Stimulated activated naive CD4-positive, alpha-beta T cell (primary cell): ENCODE measurements at regions not wholly inside any gene's neighbourhood (a gene's known extent, or its start where the extent isn't known, plus 50 kb on each side); places are given as distances from the start of the nearest gene placed in this dataset.

Experiments
- DNase-seq, 6 experiments: peaks; one replicate each; lab custom pipeline; 2025; lab: John Stamatoyannopoulos, UW

- no peak for DNase-seq
Observed at GRCh38 chr14:104341532-104342434, 203.4 kb downstream of the KIF26A start.

GRCh38 chr14:104342435-104343293 lies 204.3 kb downstream of the KIF26A start:
- no peak for DNase-seq

DNA sequence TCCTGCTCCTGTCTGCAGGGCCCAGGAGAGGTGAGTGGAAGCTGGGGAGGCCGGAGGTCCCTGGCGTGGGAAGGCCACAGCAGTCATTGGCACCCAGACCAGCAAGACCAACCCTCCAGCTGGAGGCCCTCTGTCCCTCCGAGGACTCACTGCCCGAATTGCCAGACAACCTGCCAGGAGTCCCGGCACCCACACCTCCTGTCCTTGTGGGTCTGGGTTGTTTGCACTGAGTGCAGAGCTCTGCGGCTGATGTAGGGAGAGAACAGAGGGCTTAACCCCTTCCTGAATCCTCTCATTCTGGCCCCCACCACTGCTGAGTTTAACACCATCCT lies 204.9 kb downstream of the KIF26A start:
- no peak for DNase-seq

DNA sequence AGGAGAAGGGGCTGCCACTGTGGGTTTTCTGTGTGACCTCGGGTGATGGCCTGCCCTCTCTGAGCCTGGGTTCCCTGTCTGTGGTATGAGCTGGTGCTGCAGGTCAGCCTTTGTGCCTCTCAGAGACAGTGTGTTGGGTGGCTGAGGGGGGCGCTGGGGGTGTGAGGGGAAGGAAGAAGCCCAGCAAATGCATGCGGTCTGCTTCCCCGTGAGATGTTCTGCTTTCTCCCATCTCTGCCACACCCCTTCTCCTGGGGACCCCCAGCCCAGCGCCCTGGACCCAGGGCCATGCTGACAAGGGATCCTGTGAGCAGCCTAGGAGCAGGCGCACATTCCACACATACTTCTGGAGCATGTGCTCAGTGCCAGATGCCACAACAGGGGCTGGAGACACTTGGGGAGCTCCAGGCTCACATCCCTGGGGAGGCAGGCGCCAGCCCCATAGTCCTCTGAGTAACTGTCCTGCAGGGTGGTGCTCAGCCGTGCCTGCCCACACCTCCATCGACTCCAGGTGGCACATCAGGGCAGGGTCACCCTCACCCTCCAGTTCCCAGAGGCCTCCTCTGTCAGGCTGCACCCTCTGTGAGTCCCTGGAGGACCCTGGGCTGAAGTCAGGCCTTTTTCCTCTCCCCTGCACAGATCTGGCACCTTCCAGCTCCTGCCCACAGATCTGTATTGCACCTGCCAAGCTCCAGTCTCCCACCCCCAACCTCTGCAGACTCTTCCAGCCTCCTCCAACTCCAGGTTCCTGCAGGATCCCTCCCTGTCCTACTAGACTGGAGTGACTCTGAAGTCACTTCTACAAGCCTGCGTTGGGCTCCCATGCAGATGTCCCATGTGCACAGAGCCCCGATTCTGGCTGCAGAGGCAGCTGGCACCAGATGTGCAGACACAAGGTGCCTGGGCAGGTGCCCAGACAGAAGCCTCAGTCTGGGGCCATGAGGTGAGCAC lies 205.6 kb downstream of the KIF26A start:
- DNase-seq = no peak

DNA sequence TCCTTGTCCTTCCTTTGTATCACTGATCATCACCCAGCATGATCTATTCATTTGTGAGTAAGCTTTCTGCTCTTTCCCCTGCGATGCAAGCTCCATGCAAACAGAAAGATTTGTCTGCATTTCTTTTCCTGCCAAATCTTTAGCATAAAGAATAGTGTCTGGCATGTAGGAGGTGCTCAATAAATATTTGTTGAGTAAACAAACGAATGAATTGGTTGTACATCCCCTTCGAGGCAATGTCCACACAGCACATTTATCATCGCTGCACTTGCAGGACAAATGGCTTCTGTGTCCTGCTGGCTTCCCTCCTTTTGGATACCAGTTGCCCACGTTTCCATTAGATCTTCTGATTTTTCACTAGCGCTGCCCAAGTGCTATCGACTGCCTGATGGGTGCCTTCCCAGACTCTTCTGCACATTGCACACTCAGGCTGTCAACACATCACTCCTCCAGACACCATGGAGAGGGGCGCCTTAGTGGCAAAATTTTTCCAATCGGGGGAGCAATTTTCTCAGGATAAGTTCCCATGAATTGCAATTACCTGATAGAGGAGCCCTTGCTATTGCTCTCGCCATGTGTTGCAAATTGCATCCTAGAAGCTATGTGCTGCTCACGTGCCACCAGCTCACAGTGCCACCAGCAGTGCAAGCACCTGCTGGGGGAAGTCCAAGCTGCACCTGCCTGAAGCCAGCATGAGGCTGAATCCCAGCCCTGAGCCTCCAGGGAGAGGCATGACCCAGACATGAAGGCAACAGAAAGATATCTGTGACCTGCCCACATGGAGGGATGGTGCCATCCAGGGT lies 206.6 kb downstream of the KIF26A start:
- no peak for DNase-seq

GRCh38 chr14:104345621-104346462 lies 207.5 kb downstream of the KIF26A start:
- no peak for DNase-seq

- DNase-seq = no peak
Observed at GRCh38 chr14:104346608-104347007, 208.2 kb downstream of the KIF26A start.

DNA sequence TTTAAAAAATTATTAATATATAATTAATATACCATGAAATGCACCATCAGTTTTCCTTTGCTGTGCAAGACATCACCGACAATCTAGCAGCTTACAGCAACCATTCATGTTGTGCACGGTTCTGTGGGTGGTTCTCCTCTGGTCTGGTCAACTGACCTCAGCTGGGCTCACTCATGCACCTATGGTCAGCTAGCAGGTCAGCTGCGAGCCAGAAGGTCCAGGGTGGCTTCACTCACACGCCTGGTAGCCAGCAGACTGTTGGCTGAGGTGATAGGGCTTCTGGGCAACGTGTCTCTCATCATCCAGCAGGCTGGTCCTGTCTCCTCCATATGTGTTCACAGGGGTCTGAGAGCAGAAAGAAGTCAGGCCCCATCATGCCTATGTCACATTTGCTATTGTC lies 210.4 kb downstream of the KIF26A start:
- no peak for DNase-seq

GRCh38 chr14:104349950-104350349 lies 211.6 kb downstream of the KIF26A start:
- no peak for DNase-seq

GRCh38 chr14:104350463-104351185 lies 212.2 kb downstream of the KIF26A start:
- no peak for DNase-seq

GRCh38 chr14:104351849-104352492 lies 213.6 kb downstream of the KIF26A start:
- DNase-seq = no peak

- DNase-seq = no peak
Observed at GRCh38 chr14:104352493-104353220, 214.3 kb downstream of the KIF26A start.

DNA sequence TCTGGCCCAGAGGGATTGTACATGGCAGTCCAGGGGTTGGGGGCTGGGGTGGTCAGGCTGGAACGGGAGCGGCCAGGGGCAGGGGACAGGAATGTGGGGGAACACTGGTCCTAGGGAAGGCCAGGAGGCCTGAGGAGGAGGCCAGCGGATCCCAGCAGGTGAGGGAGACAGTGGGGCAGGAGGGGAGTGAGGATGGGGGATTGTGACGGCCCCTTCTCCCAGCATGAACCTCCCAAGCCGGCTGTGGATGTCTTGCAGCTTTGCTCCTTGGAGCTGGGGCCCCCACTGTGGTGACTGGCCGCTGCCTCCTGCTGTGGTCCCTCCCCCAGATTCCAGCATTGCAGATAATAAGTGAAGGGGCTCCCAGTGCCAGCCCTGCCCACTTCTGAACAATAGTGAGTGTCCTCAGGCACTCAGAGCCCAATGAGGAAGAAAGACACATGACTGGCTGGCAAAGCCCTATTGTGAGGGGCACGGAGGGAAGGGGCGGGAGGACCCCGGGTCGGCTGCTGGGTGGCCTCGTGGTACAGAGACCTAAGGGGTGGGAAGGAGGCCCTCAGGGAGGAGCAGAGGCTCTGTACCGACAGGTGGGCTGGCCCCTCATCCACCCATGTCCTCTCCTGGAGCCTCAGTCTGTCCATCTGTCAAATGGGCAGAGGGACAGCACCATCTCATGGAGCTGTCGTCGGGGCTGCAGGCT lies 215.0 kb downstream of the KIF26A start:
- no peak for DNase-seq

DNA sequence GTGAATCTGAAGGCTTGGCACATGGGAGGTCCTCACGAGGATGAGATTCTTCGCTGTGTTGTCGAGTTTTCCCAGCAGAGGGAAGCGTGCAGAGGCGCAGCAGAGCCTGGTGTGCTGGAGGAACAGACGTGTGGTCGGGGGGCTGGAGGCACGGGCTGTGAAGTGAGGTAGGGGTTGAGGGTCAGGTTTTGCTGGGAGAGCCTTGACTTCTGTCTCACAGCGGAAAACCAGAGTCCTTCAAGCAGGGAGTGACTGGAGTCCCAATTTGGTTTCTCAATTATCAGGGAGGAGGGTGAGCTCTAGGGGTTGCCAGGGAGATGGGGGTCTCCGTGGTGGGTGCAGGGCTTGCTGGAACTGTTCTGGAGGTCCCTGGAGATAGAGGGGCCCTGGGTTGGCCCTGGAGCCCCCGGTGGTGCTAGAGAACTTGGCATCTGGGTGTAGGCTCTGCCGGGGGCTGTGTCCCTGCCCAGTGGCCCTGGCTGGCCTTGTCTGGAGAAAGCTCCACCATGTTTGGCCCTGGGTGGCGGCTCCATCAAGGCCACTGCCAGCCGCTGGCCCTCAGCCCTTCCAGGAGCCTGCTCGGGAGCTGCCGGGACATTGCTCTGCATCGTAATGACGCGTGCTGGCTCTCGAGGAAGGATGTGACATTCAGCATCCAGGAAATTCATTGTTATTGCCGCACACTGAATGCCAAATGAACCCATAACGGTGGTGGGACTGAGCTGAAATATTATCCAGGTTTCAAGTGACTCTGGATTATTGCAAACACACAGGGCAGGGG lies 215.7 kb downstream of the KIF26A start:
- DNase-seq = no peak

GRCh38 chr14:104355101-104356019 lies 217.0 kb downstream of the KIF26A start:
- DNase-seq = no peak
